ENCODE measurements at regions not wholly inside any gene's neighbourhood (a gene's known extent, or its start where the extent isn't known, plus 50 kb on each side); places are given as distances from the start of the nearest gene placed in this dataset.

- DNase-seq (ENCODE audit: low read depth): no peak
- H3K4me3 ChIP-seq (ENCODE audit: low read depth, low read length): no peak overlapping the region
- TF ChIP-seq CTCF (IDR thresholded peaks at IDR 0.05; ENCODE audit: insufficient read depth, low read length, poor library complexity, severe bottlenecking): no peak
- no peaks in the 10 kb centered on the region for H3K36me3 ChIP-seq (ENCODE audit: control insufficient read depth, insufficient read depth, low read length)
- H3K27me3 ChIP-seq (ENCODE audit: control insufficient read depth, insufficient read depth, low read length): no peaks in the 10 kb centered on the region
Measured at GRCh38 chr6:168985705-168986104, 267.9 kb downstream of the THBS2 start.

- Histone ChIP-seq H3K27me3 (ENCODE audit: control insufficient read depth, insufficient read depth, low read length) (no peaks in the 10 kb centered on the region), H3K4me3 (ENCODE audit: low read depth, low read length) (no peak overlapping the region), H3K36me3 (ENCODE audit: control insufficient read depth, insufficient read depth, low read length) (no peaks in the 10 kb centered on the region)
- no peak for DNase-seq (ENCODE audit: low read depth)
- no peak for TF ChIP-seq CTCF (IDR thresholded peaks at IDR 0.05; ENCODE audit: insufficient read depth, low read length, poor library complexity, severe bottlenecking)
Measured at GRCh38 chr6:168983925-168984324, 269.7 kb downstream of the THBS2 start.

- no peak for DNase-seq (ENCODE audit: low read depth)
- TF ChIP-seq CTCF (IDR thresholded peaks at IDR 0.05; ENCODE audit: insufficient read depth, low read length, poor library complexity, severe bottlenecking): no peak
- H3K36me3 ChIP-seq (ENCODE audit: control insufficient read depth, insufficient read depth, low read length): no peaks in the 10 kb centered on the region
- H3K4me3 ChIP-seq (ENCODE audit: low read depth, low read length): no peak overlapping the region
- no peaks in the 10 kb centered on the region for H3K27me3 ChIP-seq (ENCODE audit: control insufficient read depth, insufficient read depth, low read length)
Measured at GRCh38 chr6:168981187-168981586, 272.5 kb downstream of the THBS2 start.

GRCh38 chr6:168979254-168979653 is 274.4 kb downstream of the THBS2 start:
- H3K36me3 ChIP-seq (ENCODE audit: control insufficient read depth, insufficient read depth, low read length): no peaks in the 10 kb centered on the region
- no peaks in the 10 kb centered on the region for H3K27me3 ChIP-seq (ENCODE audit: control insufficient read depth, insufficient read depth, low read length)
- no peak for TF ChIP-seq CTCF (IDR thresholded peaks at IDR 0.05; ENCODE audit: insufficient read depth, low read length, poor library complexity, severe bottlenecking)
- H3K4me3 ChIP-seq (ENCODE audit: low read depth, low read length): no peak overlapping the region
- no peak for DNase-seq (ENCODE audit: low read depth)

GRCh38 chr6:168972128-168972527 is 281.5 kb downstream of the THBS2 start:
- no peak for TF ChIP-seq CTCF (IDR thresholded peaks at IDR 0.05; ENCODE audit: insufficient read depth, low read length, poor library complexity, severe bottlenecking)
- Histone ChIP-seq H3K4me3 (ENCODE audit: low read depth, low read length) (no peak overlapping the region), H3K27me3 (ENCODE audit: control insufficient read depth, insufficient read depth, low read length) (no peaks in the 10 kb centered on the region), H3K36me3 (ENCODE audit: control insufficient read depth, insufficient read depth, low read length) (no peaks in the 10 kb centered on the region)
- no peak for DNase-seq (ENCODE audit: low read depth)

GRCh38 chr6:168971549-168971948 is 282.1 kb downstream of the THBS2 start:
- no peak for DNase-seq (ENCODE audit: low read depth)
- Histone ChIP-seq H3K4me3 (ENCODE audit: low read depth, low read length) (no peak overlapping the region), H3K36me3 (ENCODE audit: control insufficient read depth, insufficient read depth, low read length) (no peaks in the 10 kb centered on the region), H3K27me3 (ENCODE audit: control insufficient read depth, insufficient read depth, low read length) (no peaks in the 10 kb centered on the region)
- TF ChIP-seq CTCF (IDR thresholded peaks at IDR 0.05; ENCODE audit: insufficient read depth, low read length, poor library complexity, severe bottlenecking): no peak
